Osteocyte (in vitro differentiated cells): ENCODE measurements at regions not wholly inside any gene's neighbourhood (a gene's known extent, or its start where the extent isn't known, plus 50 kb on each side); places are given as distances from the start of the nearest gene placed in this dataset.

Experiments
- DNase-seq: peaks from one replicate; pipeline ENCODE4 v3.0.0; 2021; ENCODE audit warnings: mixed read lengths; ENCODE audit not compliant: unreplicated experiment; ENCODE audit errors: extremely low spot score
- H3K27ac Mint-ChIP-seq: one replicate; pipeline ENCODE4 v1.8.0; 2021; ENCODE audit warnings: mild to moderate bottlenecking, mixed read lengths; ENCODE audit not compliant: unreplicated experiment
- H3K27me3 Mint-ChIP-seq: one replicate; pipeline ENCODE4 v1.8.0; 2021; ENCODE audit warnings: mixed read lengths; ENCODE audit not compliant: unreplicated experiment
- H3K36me3 Mint-ChIP-seq: one replicate; pipeline ENCODE4 v1.8.0; 2021; ENCODE audit warnings: mixed read lengths; ENCODE audit not compliant: unreplicated experiment
- H3K4me1 Mint-ChIP-seq: one replicate; pipeline ENCODE4 v1.8.0; 2021; ENCODE audit warnings: mixed read lengths; ENCODE audit not compliant: unreplicated experiment
- H3K4me3 Mint-ChIP-seq: one replicate; pipeline ENCODE4 v1.8.0; 2021; ENCODE audit warnings: mild to moderate bottlenecking, moderate library complexity, mixed read lengths; ENCODE audit not compliant: unreplicated experiment
- H3K9me3 Mint-ChIP-seq: one replicate; pipeline ENCODE4 v1.8.0; 2021; ENCODE audit warnings: mixed read lengths; ENCODE audit not compliant: unreplicated experiment
- TF ChIP-seq, protein P1 (sequence below): fragments of 200-600 bp; sonication (generic); IDR thresholded peaks from 2 replicates; pipeline ENCODE4 v1.5.0; 2021; ENCODE audit warnings: antibody characterized with exemption, mild to moderate bottlenecking, moderate library complexity

DNA sequence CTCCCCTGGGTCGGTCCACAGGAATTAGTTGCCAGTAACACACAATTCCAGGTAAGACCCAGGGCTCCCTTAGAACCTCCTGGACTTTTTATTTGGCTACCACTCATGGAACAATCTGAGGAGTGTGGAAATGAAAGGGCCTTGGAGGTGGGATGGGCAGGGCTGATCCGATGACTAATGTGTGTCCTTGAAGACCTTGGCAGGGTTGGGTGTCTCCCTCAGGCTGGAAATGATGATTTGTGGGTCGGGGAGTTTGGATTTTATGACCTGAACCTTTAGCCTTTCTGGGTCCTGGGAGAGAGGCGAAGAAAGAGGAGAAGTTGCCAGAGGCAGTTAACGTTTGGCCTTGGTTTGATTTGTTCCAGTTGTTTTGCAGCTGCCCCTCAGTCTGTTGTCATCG lies 425.0 kb downstream of the MID1IP1 start:
- Mint-ChIP-seq H3K27ac (no peak overlapping the region), H3K4me1 (no peaks in the 10 kb centered on the region), H3K4me3 (no peak overlapping the region), H3K36me3 (no peaks in the 10 kb centered on the region), H3K9me3 (peaks cover 6% of the 10 kb centered on the region), H3K27me3 (no peaks in the 10 kb centered on the region)
- TF ChIP-seq, protein P1, sequence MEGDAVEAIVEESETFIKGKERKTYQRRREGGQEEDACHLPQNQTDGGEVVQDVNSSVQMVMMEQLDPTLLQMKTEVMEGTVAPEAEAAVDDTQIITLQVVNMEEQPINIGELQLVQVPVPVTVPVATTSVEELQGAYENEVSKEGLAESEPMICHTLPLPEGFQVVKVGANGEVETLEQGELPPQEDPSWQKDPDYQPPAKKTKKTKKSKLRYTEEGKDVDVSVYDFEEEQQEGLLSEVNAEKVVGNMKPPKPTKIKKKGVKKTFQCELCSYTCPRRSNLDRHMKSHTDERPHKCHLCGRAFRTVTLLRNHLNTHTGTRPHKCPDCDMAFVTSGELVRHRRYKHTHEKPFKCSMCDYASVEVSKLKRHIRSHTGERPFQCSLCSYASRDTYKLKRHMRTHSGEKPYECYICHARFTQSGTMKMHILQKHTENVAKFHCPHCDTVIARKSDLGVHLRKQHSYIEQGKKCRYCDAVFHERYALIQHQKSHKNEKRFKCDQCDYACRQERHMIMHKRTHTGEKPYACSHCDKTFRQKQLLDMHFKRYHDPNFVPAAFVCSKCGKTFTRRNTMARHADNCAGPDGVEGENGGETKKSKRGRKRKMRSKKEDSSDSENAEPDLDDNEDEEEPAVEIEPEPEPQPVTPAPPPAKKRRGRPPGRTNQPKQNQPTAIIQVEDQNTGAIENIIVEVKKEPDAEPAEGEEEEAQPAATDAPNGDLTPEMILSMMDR, result no peak
- no peak for DNase-seq

DNA sequence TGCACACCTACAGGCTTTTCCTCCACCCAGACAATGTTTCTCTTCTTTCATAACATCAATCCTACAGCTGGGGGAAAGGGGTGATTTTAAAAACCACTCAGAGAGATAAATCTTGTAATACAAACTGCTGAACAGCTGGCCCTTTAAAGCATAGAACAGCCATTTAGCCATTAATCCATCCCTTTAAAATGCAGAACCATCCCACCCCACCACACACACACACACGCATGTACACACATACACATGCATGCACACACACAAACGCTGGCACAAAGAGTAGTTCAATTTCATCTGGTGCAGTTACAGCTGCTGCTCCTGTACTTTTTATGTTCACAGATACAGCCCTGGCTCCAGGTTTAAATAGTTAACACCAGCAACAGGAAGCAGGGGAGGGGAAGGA lies 426.1 kb downstream of the MID1IP1 start:
- Mint-ChIP-seq H3K36me3 (no peaks in the 10 kb centered on the region), H3K4me1 (no peaks in the 10 kb centered on the region), H3K27ac (no peak overlapping the region), H3K9me3 (peaks cover 6% of the 10 kb centered on the region), H3K4me3 (no peak overlapping the region), H3K27me3 (no peaks in the 10 kb centered on the region)
- DNase-seq, result no peak
- TF ChIP-seq, protein P1, result no peak

DNA sequence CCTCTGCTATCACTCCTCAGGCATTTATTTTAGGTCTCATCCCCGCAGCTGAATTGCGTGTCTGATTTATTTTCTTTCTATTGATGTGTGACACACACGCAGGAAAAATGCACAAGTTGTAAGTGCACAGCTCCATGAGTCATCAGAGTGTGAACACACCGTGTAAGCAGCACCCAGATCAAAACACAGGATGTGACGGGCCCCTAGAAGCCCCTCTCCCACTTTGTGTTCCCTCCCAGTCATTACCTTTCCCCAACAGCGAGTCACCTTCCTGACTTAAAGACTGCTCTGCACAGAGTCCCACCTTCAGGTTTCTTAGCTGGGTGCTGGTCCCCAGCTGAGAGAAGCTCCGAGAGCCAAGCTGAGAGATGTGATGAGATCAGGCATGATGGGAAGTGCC lies 436.7 kb downstream of the MID1IP1 start:
- no peak for DNase-seq
- Mint-ChIP-seq H3K27me3 (no peaks in the 10 kb centered on the region), H3K9me3 (no peaks in the 10 kb centered on the region), H3K27ac (no peak overlapping the region), H3K4me3 (no peak overlapping the region), H3K36me3 (no peaks in the 10 kb centered on the region), H3K4me1 (no peaks in the 10 kb centered on the region)
- TF ChIP-seq, protein P1, result no peak

DNA sequence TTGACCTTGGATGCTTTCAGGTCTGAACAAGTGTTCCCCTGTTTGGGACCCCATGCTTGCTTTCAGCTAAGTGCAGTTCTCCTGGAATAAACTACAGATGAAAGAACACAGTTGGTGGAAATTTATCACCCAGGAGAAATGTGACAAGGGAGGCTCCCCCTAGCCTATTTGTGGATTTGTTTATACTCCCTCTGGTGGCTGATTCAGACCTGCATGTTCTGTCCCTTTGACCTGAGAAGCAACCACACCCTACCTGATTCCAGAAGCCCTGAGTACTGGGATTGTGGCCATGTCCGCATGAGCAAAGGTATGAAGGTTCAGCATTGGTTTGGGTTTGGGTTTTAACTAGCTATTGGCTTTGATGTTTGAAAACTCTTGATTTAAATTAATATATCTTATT lies 440.9 kb downstream of the MID1IP1 start:
- Mint-ChIP-seq H3K4me1 (no peaks in the 10 kb centered on the region), H3K4me3 (no peak overlapping the region), H3K36me3 (no peaks in the 10 kb centered on the region), H3K27ac (no peak overlapping the region), H3K27me3 (no peaks in the 10 kb centered on the region), H3K9me3 (peaks cover 4% of the 10 kb centered on the region)
- TF ChIP-seq, protein P1, result peak; percentile 21
- DNase-seq, result no peak

DNA sequence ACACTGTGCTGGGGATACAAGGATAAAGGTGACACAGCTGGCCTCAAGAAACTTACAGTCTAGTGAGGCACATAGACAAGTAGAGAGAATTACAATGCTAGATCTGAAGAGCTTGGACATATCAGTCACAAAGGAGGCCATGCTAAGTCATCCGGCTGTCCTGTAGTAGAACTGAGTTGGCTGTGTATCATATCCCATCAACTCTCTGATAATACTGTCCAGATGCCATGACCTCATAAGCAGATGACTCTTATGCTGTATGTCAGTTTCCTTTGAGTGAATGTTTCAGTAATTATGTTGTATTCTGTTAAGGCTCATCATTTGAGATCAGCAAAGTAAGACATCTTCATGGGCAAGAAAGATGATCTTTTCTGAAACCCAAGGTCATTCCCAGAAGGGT lies 442.9 kb downstream of the MID1IP1 start:
- Mint-ChIP-seq H3K9me3 (peaks cover 4% of the 10 kb centered on the region), H3K4me3 (no peak overlapping the region), H3K36me3 (no peaks in the 10 kb centered on the region), H3K27ac (no peak overlapping the region), H3K27me3 (peaks cover 2% of the 10 kb centered on the region), H3K4me1 (no peaks in the 10 kb centered on the region)
- TF ChIP-seq, protein P1, result no peak
- no peak for DNase-seq
